Gastrocnemius medialis (tissue), 4 donors: ENCODE measurements at regions not wholly inside any gene's neighbourhood (a gene's known extent, or its start where the extent isn't known, plus 50 kb on each side); places are given as distances from the start of the nearest gene placed in this dataset.

Source experiments
- POLR2A ChIP-seq, 2 donors: fragments of 450-650 bp; IDR thresholded peaks; one replicate each; pipeline ENCODE4 v1.6.1; 2017; ENCODE audit warnings: antibody characterized with exemption in 2 of 2, mild to moderate bottlenecking in 2 of 2, moderate library complexity in 2 of 2
- TF ChIP-seq, protein P1 (sequence below), 5 experiments: fragments of 450-650 bp in 3 of 5; fragments of 200-600 bp in 2 of 5; sonication (generic) in 2 of 5; IDR thresholded peaks in 4 of 5; conservative IDR thresholded peaks in 1 of 5; 1 replicate in 4 of 5; 2 replicates in 1 of 5; pipeline ENCODE4 v1.5.1; 2016 to 2019; ENCODE audit warnings: antibody characterized with exemption in 5 of 5, mild to moderate bottlenecking in 3 of 5, moderate library complexity in 3 of 5

DNA sequence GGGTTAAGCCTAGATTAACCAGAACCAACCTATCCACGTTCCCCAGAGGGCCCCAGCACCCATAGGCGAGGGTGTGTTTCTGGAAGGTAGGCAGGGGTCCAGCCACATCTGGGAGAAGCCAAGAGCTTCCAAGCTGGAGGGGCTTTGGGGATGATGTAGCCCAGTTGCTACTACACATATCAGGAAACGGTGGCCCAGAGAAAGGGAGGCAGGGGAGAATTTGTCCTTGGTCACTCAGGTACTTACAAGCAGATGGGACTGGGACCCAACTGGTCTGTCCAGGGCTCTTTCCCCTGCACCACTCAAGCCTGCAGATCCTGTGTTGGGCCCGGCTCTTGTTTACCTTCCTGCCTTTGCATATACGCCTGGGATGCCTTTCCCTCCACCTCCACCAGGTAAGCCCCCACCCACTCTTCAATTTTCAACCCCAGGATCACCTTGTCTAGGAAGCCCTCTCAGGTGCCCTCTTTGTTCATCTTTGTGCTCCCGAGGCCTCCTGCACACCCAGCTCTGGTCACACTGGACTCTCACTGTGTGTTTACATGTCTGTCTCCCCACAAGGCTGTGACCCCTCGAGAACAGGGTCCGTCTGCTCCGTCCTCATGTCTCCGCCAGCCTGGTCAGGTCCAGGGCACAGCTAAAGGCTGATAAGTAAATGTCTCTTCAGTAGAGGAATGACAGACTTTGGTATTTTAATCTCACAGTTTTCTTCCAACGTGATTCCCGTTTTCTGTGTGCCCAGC is 204.4 kb upstream of the LINGO1 start:
- TF ChIP-seq POLR2A (IDR thresholded peaks at IDR 0.05): no peak
- TF ChIP-seq, protein P1, sequence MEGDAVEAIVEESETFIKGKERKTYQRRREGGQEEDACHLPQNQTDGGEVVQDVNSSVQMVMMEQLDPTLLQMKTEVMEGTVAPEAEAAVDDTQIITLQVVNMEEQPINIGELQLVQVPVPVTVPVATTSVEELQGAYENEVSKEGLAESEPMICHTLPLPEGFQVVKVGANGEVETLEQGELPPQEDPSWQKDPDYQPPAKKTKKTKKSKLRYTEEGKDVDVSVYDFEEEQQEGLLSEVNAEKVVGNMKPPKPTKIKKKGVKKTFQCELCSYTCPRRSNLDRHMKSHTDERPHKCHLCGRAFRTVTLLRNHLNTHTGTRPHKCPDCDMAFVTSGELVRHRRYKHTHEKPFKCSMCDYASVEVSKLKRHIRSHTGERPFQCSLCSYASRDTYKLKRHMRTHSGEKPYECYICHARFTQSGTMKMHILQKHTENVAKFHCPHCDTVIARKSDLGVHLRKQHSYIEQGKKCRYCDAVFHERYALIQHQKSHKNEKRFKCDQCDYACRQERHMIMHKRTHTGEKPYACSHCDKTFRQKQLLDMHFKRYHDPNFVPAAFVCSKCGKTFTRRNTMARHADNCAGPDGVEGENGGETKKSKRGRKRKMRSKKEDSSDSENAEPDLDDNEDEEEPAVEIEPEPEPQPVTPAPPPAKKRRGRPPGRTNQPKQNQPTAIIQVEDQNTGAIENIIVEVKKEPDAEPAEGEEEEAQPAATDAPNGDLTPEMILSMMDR (IDR thresholded peaks at IDR 0.05 in 4 of 5, conservative IDR thresholded peaks at IDR 0.05 in 1 of 5): no peak
